Choroid plexus epithelial cell (primary cell): ENCODE measurements at regions not wholly inside any gene's neighbourhood (a gene's known extent, or its start where the extent isn't known, plus 50 kb on each side); places are given as distances from the start of the nearest gene placed in this dataset.

Source experiments
- DNase-seq: peaks from one replicate; pipeline ENCODE4 v3.0.0-alpha.2; 2010; ENCODE audit warnings: low read depth
- H3K4me3 ChIP-seq: 2 replicates; pipeline ENCODE4 v1.5.1; 2011; ENCODE audit warnings: low read depth, mild to moderate bottlenecking, control low read depth, low read length, moderate library complexity
- CTCF ChIP-seq: conservative IDR thresholded peaks from 2 replicates; pipeline ENCODE4 v1.5.1; 2011; ENCODE audit warnings: low read depth, mild to moderate bottlenecking, control low read depth, inconsistent platforms, low read length, moderate library complexity

DNA sequence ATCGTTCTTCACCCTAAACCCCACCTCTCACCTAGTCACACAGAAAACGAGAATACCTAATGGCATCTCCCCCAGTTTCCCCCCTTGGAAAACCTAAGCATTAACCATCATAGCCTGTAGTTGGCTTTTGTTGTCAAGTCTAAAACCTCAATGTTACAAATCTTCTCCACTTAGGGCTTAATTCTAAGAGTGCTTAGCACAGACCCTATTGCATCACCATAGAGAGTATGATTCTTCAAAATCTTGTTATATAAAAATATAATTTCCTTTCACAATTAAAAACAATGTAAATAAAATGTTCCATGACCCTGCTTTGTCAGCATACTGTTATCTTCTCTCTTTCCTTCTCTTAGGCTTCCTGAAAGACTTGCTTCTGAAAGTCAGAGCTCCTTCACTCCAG lies 263.2 kb upstream of the RGS18 start:
- no peak for TF ChIP-seq CTCF
- H3K4me3 ChIP-seq: no peak overlapping the region
- no peak for DNase-seq

DNA sequence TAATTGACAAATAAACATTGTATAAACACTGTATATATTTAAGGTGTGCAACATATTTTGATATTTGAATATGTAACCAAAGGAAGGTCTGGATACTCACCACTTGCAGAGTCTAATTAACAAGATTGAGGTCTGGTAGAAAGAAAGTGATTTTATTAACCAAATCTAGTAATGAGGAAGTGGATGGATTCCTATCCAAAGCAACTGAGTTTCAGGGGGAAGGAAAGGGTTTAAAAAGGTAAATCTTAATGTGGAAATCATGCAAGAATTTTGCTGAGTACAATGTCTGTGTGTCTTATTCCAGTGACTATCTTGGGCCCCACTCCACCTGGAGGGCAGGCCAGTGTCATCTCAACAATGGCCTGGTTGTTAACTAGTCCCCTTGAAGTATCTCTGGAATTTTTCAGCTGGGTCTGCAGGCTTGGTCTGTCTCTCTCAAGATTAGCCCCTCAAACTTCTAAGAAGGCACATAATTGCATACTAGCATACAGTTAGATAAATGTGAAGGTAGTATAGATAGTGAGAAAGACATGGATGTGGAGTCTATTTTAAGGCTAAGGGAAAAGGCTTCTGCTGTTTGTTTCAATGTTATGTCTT lies 262.7 kb upstream of the RGS18 start:
- no peak for DNase-seq
- no peak overlapping the region for H3K4me3 ChIP-seq
- TF ChIP-seq CTCF: no peak

GRCh38 chr1:191897134-191897533 lies 261.1 kb upstream of the RGS18 start:
- no peak overlapping the region for H3K4me3 ChIP-seq
- TF ChIP-seq CTCF: no peak
- DNase-seq: no peak

- H3K4me3 ChIP-seq: no peak overlapping the region
- DNase-seq: no peak
- TF ChIP-seq CTCF: no peak
Observed at GRCh38 chr1:191901651-191902050, 256.6 kb upstream of the RGS18 start.

GRCh38 chr1:191904991-191905390 lies 253.3 kb upstream of the RGS18 start:
- no peak overlapping the region for H3K4me3 ChIP-seq
- no peak for DNase-seq
- TF ChIP-seq CTCF: no peak

- TF ChIP-seq CTCF: no peak
- no peak for DNase-seq
- H3K4me3 ChIP-seq: no peak overlapping the region
Observed at GRCh38 chr1:191905781-191906180, 252.5 kb upstream of the RGS18 start.

GRCh38 chr1:191907121-191907520 lies 251.1 kb upstream of the RGS18 start:
- no peak overlapping the region for H3K4me3 ChIP-seq
- no peak for TF ChIP-seq CTCF
- no peak for DNase-seq
